HG03378 (cell line): ENCODE measurements at regions not wholly inside any gene's neighbourhood (a gene's known extent, or its start where the extent isn't known, plus 50 kb on each side); places are given as distances from the start of the nearest gene placed in this dataset.
"Not testable (repeated sequence)": the region's sequence is repeated elsewhere in the genome, so short reads cannot be mapped to it uniquely, and the experiment has no call there.

Experiments used
- ATAC-seq: cut with Tn5 transposase; IDR thresholded peaks from one replicate; pipeline ENCODE4 v1.9.1; 2021; ENCODE audit warnings: mild to moderate bottlenecking, moderate library complexity; ENCODE audit not compliant: unreplicated experiment

DNA sequence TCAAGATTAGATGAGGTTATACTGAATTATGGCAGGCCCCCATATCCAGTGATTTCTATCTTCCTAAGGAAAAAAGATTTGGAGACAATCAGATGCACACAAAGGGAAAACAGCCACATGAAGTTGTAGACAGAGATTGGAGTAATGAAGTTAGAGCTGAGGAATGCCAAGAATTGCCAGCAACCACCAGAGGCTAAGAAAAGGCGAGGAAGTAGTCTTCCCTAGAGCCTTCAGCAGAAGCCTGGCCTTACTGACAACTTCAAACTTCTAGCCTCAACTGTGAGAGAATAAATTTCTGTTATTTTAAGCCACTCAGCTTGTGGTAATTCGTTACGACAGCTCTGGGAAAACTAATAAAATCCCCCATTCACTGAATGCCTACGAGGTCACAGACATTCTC lies 473.9 kb downstream of the COL12A1 start:
- ATAC-seq: no peak

GRCh38 chr6:74731204-74731603 lies 474.6 kb downstream of the COL12A1 start:
- no peak for ATAC-seq

DNA sequence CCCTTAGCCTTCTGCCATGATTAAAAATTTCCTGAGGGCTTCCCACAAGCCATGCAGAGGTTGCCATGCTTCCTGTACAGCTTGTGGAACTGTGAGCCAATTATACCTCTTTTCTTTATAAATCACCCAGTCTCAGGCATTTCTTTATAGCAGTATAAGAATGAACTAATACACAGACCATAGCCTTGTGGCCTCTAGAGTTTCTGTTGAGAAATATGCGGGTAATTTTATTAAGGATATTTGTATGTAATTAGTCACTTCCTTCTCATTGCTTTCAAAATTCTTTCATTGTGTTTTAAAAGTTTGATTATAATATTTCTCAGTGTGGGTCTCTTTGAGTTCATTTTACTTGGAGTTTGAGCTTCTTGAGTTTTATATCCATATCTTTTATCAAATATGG lies 484.9 kb downstream of the COL12A1 start:
- ATAC-seq: no peak

GRCh38 chr6:74717591-74717990 lies 488.3 kb downstream of the COL12A1 start:
- no peak for ATAC-seq

DNA sequence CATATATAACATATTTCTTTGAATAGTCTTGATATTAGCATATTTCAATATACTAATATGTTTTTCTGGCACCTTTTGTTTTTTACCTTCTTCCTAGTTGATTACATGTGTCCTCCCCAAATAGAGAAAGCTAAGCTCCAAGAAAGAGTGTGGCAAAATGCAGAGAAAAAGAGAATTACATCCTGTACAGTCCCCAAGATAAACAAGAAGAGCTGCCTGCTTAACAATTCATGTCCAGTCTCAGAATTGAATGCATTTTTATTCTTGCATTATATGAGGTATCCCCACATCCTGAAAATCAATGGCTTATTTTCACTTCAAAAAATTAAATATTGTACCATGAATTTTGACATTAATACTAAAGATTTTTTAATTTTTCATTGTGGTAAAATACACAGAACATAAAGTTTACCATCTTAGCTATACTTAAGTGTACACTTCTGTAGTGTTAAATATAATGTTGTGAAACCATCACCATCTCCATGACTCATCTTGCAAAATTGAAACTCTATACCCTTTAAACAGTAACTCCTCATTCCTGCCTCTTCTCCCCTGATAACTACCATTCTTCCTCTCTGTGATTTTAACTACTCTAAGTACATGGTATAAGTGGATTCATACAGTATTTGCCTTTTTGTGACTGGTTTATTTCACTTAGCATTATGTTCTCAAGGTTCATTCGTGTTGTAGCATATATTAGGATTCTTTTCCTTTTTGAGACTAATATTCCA lies 490.3 kb downstream of the COL12A1 start:
- ATAC-seq: peak; percentile 60

DNA sequence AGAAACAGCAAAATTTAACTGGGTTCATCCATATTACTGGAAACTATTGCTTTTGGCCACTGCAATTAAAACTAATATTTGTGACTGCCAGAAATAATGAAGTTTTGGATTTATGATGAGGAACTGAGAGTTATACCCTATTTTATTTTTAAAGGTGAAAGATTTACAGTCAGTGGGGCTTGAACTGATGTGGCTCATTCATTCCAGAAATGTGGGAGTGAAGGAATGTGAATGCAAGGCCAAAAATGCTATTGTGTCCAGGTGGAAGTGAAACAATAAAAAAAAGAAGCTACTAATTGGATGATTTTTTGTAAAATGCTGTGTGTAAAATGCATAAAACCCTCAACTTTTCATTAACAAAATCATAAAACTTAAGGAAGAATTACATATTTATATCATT lies 491.9 kb downstream of the COL12A1 start:
- no peak for ATAC-seq

- ATAC-seq: no peak
Observed at GRCh38 chr6:74705451-74705850, 500.4 kb downstream of the COL12A1 start.

DNA sequence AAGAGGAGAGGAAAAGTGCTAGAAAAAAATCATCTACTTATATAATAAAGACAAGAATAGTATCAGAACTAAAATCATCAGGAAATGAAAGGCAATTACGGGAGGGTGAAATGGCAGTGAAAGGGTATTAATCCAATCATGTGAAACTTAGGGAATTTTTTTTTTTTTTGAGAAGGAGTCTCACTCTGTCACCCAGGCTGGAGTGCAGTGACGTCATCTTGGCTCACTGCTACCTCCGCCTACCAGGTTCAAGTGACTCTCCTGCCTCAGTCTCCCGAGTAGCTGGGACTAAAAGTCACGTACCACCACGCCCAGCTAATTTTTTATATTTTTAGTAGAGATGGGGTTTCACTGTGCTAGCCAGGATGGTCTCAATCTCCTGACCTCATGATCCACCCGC lies 501.3 kb downstream of the COL12A1 start:
- not testable (repeated sequence) for ATAC-seq

DNA sequence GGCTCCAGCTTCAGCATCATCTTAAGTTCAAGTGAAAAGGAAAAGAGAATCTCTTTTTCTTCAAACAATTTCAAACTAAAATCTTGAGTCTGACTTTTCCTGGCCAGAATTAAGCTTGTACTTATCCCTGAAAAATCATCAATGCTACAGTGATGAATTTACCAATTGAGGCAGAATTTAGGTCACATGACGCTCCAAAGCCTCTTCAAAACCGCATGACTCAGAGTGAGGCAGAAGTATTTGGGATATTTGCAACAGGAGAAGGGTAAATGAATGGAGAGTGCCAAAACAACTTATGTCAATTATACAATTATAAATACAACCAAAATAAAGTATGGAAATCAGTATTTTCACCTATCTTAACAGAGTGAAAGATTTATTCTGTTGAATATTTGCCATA lies 515.5 kb downstream of the COL12A1 start:
- ATAC-seq: no peak

- ATAC-seq: no peak
Observed at GRCh38 chr6:74689601-74690000, 516.3 kb downstream of the COL12A1 start.

DNA sequence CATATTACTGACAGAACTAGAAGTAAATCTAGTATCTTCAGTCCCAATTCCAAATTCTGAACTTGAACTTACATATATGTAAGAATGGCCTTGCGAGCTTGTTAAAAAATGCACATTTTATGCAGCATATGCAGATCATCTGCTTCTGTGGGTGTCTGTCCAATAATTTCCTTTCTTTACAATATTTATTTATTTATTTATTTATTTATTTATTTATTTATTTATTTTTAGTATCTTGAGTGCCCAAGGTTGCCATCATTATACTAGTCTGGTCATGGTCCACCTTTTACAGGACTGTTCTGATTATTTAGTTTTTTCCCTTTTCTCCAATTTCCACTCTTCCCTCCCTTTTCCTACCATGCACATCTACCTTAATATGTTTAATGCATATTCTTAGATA lies 528.4 kb downstream of the COL12A1 start:
- no peak for ATAC-seq

DNA sequence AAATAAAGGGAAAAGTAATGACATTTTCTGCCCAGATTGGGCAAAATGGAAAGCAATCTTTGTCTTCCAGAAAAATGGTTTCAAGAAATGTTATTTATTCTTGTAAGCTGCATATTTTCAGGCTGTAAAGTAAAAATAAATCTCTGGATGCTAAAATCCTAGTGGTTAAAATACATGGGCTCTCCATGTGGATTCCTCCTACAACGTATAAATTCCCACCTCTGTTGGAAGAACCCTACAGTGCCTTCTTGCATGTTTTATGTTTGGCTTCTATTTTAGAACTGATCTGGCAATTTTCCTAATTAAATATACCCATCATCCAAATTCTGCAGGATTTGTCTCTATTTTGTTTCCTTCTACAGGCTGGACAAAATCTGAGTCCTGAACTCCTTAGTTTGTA lies 528.9 kb downstream of the COL12A1 start:
- ATAC-seq: no peak

GRCh38 chr6:74674377-74674776 lies 531.5 kb downstream of the COL12A1 start:
- no peak for ATAC-seq

DNA sequence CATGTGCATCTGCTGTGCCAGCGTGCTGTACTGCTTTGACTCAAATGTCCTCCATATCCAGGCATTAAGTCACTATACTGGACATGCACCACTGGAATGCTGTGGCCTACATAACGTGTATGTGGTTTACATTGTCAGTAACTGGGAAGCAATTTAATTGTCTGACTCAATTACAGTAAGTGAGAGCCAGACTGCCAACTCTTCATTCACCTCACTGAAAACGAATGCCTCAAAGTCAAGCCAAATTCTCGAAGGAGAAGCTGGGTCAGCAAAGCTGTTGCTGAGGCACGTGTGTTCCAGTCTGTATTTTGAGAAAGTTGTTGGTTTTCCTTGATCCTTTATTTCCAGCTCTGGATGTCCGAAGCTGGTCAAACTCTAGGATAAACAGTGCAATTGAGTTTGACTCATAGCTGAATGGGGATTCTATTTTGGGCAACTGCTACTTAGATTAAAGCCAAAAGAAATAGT lies 534.3 kb downstream of the COL12A1 start:
- ATAC-seq: no peak

GRCh38 chr6:74658391-74658790 lies 547.5 kb downstream of the COL12A1 start:
- ATAC-seq: no peak

GRCh38 chr6:74657931-74658330 lies 547.9 kb downstream of the COL12A1 start:
- ATAC-seq: no peak

GRCh38 chr6:74657011-74657410 lies 548.8 kb downstream of the COL12A1 start:
- ATAC-seq: no peak

GRCh38 chr6:74656453-74656852 lies 549.4 kb downstream of the COL12A1 start:
- ATAC-seq: no peak

DNA sequence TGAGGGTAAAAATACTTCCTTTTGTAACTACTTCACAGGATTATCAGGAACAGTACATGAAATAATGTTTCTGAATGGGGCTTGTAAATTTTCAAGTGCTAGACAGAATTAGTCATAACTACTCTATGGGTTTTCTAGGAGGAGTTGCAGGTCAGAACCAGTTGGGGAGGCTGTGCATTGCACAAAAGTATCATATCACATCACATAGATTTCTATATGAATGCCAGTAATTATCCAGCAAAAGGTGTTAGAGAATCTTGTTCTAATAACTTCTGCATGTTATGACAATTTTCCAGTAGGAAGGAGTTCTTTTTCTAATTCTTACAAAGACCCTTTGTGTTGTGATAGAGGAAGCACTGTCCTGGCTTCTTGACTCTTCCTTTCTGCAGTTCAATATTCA lies 551.6 kb downstream of the COL12A1 start:
- ATAC-seq: no peak

DNA sequence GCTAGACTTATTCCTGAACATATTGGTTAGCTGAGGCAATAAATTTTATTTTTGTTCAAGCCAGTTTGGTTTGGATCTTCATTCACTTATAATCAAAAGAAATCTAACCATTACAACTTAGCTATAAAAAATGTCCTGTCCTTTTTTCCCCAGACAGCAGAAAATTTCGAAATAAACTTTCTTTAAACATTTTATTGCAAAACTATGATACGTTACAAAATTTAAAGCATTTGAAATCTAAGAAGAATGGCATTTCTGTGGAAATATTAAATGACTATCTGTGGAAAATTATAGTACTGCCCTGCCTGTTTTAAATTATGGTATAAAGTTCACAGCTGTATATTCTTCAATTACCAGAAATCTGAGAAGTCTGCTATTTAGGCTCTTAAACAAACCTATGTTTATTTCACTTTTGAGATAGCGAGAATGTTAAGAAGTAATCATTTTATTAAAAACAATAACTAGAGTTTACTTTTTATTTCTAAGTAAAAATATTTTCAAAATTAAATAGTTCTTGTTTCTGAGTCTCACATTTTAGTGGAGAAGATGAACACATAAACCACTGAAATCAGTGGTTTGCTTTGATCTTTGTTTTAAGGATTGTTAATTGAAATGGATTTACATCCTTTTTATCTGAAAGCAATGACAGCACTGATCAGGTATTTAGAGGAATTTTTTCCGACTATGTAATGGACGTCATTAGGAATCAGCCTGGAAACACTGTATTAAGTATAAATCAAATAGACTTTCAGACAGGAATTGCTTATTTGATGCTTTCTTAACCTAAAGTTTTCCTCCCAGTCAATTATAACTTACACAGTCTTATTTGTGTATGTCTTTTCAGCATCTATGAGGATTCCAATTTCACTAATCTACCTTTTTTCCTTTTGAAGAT lies 553.7 kb downstream of the COL12A1 start:
- ATAC-seq: no peak

GRCh38 chr6:74650668-74651067 lies 555.2 kb downstream of the COL12A1 start:
- ATAC-seq: no peak

DNA sequence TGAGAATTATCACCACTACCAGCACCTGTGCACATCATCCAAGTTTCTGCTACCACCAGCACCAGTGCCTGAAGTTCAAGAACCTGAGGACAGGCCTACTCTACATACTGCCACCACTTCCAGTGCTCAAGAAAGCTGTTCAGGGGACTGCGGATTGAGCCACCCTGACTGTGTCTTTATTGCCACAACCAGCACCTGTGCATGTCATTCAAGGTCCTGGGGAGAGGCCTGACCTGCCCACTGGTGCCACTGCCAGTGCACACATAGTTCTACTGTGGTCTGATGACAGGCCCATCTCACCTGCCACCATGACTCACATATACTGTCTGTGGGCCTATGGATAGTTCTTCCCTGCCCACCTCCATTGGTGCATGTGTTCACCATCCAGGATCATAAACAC lies 559.4 kb downstream of the COL12A1 start:
- no peak for ATAC-seq
